NCI-H146 treated with DMSO at 0.1 percent for 48 hours (cell line): ENCODE measurements at regions not wholly inside any gene's neighbourhood (a gene's known extent, or its start where the extent isn't known, plus 50 kb on each side); places are given as distances from the start of the nearest gene placed in this dataset.

Experiments
- DNase-seq: peaks from one replicate; lab custom pipeline; 2025; ENCODE audit not compliant: unreplicated experiment; lab: John Stamatoyannopoulos, UW

DNA sequence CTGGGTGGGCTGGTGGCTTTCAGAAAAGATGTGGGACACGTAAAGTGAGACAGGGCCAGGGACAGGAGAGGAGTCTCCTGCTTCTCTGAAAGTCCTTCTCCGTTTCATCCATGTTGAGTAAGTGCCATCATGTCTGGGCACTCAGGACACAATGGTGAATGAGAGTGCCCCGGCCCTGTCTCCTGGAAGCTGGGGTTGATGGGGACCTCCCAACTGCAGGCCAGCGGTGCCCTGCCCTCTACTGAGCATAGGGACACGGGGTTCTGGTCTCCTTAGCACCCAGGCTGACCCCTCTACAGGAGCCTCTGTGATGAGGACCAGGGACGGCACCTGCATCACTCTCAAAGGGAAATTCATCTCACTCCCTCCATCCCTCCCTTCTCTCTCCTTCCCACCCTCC, 772.3 kb downstream of the BRD1 start:
- no peak for DNase-seq

GRCh38 chr22:49053578-49053977, 774.1 kb downstream of the BRD1 start:
- DNase-seq, result no peak

DNA sequence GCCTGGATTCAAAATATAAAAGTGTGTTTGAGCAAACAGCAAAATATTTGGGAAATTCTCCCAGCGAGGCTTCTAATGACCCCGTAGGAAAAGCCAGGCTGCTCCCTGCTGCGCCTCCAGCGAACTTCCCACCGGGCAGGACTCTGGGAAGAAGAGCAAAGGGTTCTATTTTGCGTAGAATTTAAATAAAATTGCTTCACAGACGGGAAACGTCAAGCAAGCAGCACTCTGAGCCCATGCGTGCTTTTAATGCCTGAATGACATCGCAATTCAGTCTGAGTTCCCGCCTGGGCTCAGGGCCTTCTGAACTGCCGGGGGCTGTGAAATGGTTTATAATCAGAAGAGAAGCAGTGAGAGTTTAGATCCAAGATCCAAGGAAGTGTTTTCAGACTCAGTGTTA, 775.1 kb downstream of the BRD1 start:
- DNase-seq, result no peak

- DNase-seq, result no peak
Observed at GRCh38 chr22:49052023-49052538, 775.6 kb downstream of the BRD1 start.

- no peak for DNase-seq
Observed at GRCh38 chr22:49051491-49052022, 776.1 kb downstream of the BRD1 start.

DNA sequence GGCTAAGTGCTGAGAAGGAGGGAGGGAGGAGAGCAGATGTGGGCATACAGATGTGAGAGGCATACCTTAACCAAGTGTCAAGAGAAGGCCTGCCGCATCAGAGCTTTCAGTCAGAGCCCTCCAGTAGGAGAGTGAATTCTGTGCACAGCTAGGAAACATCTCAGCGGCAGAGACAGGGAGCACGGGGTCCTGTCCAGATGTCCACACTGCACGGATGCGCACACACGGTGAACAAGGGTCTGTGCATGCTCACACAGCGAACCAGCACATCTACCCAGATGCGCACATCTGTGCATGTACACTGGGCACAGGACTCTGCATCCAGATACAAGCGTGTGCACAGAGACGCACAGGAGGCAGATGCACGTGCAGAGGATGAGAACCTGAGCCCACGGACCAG, 778.0 kb downstream of the BRD1 start:
- DNase-seq, result no peak

DNA sequence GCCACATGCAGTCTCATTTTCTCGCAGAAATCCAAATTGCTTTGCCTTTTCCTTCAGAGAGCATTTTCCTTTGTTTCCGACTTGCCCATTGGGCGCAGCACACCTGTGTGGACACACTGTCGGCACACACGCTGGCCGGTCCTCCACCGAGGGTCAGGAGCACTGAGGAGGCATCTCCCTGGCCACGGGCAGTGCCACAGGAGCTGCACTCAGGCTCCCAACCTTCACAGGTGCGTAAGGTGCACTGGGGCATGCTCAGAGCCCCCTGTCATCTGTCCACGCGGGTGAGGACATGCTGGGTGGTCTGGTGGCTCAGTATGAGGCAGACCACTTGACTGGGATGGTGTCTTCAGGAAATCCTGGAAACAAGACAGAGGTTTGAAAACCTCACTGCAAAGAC, 779.1 kb downstream of the BRD1 start:
- DNase-seq, result no peak

GRCh38 chr22:49047447-49047846, 780.2 kb downstream of the BRD1 start:
- DNase-seq, result no peak

- DNase-seq, result peak; percentile 22
Observed at GRCh38 chr22:49046546-49047361, 780.9 kb downstream of the BRD1 start.

- DNase-seq, result no peak
Observed at GRCh38 chr22:49046000-49046545, 781.6 kb downstream of the BRD1 start.

- DNase-seq, result no peak
Observed at GRCh38 chr22:49045276-49045675, 782.4 kb downstream of the BRD1 start.

DNA sequence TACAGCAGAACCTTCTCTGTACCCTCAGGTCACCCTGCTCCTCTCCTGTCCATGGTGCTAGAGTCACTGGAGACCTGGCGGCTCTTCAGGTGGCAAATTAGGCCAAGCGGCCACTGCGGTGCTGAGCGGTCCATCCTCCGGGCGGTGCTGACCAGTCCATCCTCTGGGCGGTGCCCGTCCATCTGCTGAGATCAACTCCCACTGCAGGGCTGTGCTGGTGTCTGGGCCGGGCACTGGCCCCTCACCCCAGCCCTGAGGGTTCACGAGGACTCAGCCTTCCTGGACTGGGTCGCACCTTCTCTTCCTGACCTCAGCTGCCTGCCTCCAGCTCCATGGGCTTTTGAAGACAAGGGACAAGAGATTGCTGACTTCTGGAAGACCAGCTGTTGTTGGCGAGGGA, 782.9 kb downstream of the BRD1 start:
- DNase-seq, result no peak

DNA sequence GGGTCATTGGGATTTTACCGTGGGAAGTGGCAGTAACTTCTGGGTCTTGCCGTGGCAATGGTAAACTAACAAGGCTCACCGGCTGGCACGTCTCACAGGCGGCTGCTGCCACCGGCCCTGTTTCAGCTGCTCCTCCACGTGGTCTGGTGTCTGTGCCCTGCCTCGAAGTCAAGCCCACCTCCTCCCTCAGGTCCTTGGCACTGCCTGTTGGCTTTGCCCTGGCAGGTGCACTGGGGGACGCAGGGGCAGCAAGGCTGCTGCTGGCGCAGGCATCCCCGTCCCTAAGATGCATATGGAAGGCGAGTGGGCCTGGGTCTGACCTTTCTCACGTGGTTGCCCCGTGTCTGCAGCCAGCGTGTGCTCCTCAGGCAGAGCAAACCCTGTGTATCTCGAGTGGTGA, 783.6 kb downstream of the BRD1 start:
- no peak for DNase-seq

DNA sequence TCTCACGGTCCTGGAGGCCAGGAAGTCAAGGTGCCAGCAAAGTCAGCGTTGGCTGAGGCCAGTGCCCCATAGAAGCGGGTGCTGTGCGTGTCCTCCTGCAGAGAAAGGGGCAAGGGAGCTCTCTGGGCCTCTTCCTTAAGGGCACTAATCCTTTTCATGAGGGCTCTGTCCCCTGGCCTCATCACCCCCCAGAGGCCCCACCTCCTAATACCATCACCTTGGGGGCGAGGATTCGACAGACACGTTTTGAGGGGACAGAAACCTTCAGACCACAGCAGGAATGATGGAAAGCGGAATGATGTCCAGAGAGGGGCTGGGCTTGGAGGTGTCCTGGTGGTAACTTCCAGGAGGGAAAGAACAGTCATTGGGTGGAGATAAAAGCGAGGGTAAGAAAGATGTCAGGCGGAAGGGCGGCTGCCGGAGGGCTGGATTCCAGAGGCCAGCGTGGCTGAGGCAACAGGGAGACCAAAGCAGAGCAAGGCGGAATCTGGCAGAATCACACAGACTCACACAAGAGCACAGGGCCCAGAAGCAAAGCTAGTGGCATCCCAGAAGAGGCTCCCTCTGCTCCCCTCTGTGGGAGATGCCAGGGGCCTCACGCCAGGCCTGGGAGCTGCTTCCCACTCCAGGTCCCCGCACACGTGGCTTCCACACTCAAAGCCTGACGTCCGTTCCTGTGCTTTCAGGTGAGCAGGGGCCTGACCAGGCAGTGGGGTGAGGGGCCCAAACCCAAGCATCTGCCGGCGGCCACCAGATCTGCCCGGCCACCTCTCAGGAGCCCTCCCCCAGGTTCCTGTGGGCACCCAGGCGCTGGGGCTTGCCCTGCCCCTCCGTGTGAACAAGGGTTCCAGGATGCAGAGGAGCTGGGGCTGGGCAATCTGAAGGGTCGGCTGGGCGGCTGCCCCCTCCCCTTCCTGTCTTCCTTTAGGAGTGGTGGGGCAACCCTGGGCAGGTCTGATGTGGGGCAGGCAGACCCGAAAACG, 784.5 kb downstream of the BRD1 start:
- DNase-seq, result no peak

DNA sequence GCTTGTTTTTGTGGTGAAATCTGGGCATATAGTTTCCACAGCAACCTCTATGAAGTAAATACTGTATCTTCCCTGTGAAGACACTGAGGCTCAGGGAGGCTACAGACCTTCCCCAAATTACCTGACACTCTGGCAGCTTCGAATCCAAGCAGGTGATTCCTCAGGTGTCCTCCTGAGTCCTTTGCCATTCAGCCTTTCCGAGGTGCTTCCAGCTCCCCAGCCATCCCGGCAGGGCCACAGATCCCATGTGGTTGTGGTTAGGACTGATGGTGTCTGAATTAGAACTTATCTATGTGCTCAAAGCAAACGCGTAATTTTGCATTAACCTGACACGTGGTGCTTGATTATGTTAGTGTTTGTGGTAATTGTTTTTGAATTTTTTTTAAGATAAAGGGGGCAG, 785.6 kb downstream of the BRD1 start:
- DNase-seq, result no peak

DNA sequence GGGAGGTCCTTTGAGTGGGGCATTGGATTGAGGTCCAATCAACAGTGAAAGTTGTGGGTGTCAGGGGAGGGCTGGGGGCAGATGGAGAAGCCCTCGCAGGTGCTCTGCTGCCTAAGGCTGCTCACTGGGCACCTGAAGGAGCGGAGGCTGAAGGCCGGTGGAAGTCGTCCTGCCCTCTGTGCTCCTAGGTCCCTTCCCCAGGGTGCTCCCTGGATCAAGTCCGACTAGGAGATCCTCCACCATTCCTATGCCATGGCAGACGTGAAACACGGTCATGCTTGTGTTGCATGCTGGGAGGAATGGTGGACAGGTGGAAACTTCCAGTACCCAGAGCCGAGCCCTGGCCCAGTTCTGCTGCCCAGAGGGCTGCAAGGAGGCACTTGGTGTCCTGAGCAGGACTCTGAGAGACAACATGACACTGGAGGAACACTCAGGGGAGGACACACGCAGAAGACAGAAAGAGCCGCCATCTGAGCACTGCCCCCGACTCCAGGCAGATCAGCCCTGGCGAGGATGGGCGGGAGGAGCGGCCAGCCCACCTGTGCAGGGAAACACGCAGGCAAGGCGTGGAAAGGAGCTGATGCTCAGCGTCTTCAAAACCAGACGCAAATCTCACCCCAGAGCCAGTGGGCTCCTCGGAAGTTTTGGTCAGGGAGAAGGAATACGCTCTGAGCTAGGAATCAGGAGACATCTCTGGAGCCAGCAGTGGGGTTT, 786.8 kb downstream of the BRD1 start:
- DNase-seq, result no peak

DNA sequence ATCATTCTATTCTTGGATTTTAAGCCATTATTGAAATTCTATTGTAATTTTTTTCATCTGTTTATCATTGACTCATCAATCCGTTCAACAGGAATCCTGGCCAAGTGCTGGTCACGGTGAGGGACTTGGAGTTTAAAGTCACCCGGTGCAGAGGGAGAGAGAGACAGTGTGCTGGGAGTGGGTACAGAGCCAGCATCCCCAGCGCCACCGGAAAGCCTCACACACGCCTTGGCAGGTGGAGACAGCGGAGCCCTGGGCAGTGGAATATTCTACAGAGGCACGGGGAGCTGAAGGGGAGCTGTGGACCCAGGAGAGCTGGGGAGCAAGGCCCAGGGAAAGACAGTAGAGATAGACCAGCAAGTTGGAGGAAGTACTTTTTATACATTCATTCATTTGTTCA, 787.6 kb downstream of the BRD1 start:
- no peak for DNase-seq

DNA sequence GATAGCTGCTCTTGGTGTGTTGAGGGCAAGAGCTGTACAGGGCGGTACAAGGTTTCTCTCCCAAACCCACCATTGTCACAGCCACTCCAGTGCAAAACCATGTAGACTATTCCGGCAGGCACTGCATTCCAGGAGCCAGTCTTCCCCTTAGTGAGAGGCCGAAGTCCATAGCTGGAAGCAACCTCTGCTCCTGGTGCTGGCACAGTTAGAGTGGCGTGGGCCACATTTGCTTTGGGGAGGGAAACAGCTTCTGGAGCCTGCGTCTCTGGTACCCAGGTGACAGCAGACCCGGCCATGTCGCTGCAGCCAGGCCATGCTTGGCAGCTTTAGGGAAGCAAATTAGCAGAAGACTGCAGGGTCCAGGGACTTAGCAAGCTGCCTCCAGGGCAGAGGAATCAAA, 788.0 kb downstream of the BRD1 start:
- no peak for DNase-seq

DNA sequence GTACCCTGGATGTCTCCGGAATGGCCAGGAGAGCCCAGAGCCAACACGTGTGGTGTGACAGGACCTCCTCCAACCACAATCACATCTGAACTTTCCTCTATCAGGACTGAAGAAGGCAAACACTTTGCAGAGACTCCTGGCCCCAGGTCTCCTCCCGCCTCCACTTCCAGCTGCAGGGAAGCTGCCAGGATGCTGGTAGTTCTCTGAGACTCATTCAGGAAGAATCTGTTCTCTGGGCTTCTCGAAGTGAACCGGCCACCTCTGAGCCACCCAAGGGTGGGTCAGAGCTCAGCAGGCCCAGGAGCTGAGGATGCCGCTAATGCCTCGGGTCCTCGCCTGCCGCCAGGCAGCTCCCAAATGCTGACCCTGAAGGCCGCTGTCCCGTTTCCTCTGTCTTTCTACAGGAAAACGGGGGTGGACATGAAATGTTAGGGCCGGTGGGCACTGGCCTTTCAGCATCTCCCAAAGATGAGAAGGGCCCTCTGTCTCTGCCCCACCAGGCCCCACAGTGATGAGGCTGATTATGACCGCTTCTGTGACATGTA, 789.9 kb downstream of the BRD1 start:
- DNase-seq, result no peak

- DNase-seq, result peak; percentile 31
Observed at GRCh38 chr22:49036513-49036912, 791.2 kb downstream of the BRD1 start.
